ENCODE measurements at regions not wholly inside any gene's neighbourhood (a gene's known extent, or its start where the extent isn't known, plus 50 kb on each side); places are given as distances from the start of the nearest gene placed in this dataset.

GRCh38 chr18:34540897-34541296, 169.2 kb upstream of the DTNA start:
- intact Hi-C loops (cut with micrococcal nuclease): no loop called here
- H3K36me3 ChIP-seq: no peaks in the 10 kb centered on the region
- peaks cover 12% of the 10 kb centered on the region for H3K4me1 ChIP-seq
- H3K27me3 ChIP-seq (ENCODE audit: low read depth): no peaks in the 10 kb centered on the region
- no peak for TF ChIP-seq CTCF (IDR thresholded peaks at IDR 0.05; ENCODE audit: borderline replicate concordance)
- H3K4me3 ChIP-seq: no peak overlapping the region
- no peaks in the 10 kb centered on the region for H3K9me3 ChIP-seq (replicated peaks)
- no peak for DNase-seq
- no peak overlapping the region for H3K27ac ChIP-seq (replicated peaks)

GRCh38 chr18:34542625-34543024, 167.5 kb upstream of the DTNA start:
- Histone ChIP-seq H3K4me3 (no peak overlapping the region), H3K4me1 (peaks cover 3% of the 10 kb centered on the region), H3K27me3 (ENCODE audit: low read depth) (no peaks in the 10 kb centered on the region), H3K27ac (replicated peaks) (no peak overlapping the region), H3K36me3 (no peaks in the 10 kb centered on the region), H3K9me3 (replicated peaks) (no peaks in the 10 kb centered on the region)
- intact Hi-C loops (cut with micrococcal nuclease): no loop called here
- no peak for TF ChIP-seq CTCF (IDR thresholded peaks at IDR 0.05; ENCODE audit: borderline replicate concordance)
- DNase-seq: no peak

- peaks cover 8% of the 10 kb centered on the region for H3K4me1 ChIP-seq
- no peak for TF ChIP-seq CTCF (IDR thresholded peaks at IDR 0.05; ENCODE audit: borderline replicate concordance)
- no peaks in the 10 kb centered on the region for H3K27me3 ChIP-seq (ENCODE audit: low read depth)
- H3K36me3 ChIP-seq: no peaks in the 10 kb centered on the region
- no peak overlapping the region for H3K4me3 ChIP-seq
- intact Hi-C loops (cut with micrococcal nuclease): no loop called here
- no peak overlapping the region for H3K27ac ChIP-seq (replicated peaks)
- no peak for DNase-seq
- H3K9me3 ChIP-seq (replicated peaks): no peaks in the 10 kb centered on the region
Measured at GRCh38 chr18:34543356-34543755, 166.7 kb upstream of the DTNA start.

GRCh38 chr18:34543945-34544344, 166.2 kb upstream of the DTNA start:
- Histone ChIP-seq H3K9me3 (replicated peaks) (no peaks in the 10 kb centered on the region), H3K27ac (replicated peaks) (no peak overlapping the region), H3K27me3 (ENCODE audit: low read depth) (no peaks in the 10 kb centered on the region), H3K4me3 (no peak overlapping the region), H3K36me3 (no peaks in the 10 kb centered on the region), H3K4me1 (peaks cover 13% of the 10 kb centered on the region)
- intact Hi-C loops (cut with micrococcal nuclease): no loop called here
- no peak for TF ChIP-seq CTCF (IDR thresholded peaks at IDR 0.05; ENCODE audit: borderline replicate concordance)
- DNase-seq: no peak

- H3K4me3 ChIP-seq: no peak overlapping the region
- H3K9me3 ChIP-seq (replicated peaks): no peaks in the 10 kb centered on the region
- no peak for DNase-seq
- H3K27ac ChIP-seq (replicated peaks): no peak overlapping the region
- H3K27me3 ChIP-seq (ENCODE audit: low read depth): no peaks in the 10 kb centered on the region
- peaks cover 23% of the 10 kb centered on the region for H3K4me1 ChIP-seq
- intact Hi-C loops (cut with micrococcal nuclease): no loop called here
- no peaks in the 10 kb centered on the region for H3K36me3 ChIP-seq
- no peak for TF ChIP-seq CTCF (IDR thresholded peaks at IDR 0.05; ENCODE audit: borderline replicate concordance)
Measured at GRCh38 chr18:34544930-34545329, 165.2 kb upstream of the DTNA start.
